AG10803 (cell line): ENCODE measurements at regions not wholly inside any gene's neighbourhood (a gene's known extent, or its start where the extent isn't known, plus 50 kb on each side); places are given as distances from the start of the nearest gene placed in this dataset.
A peak's percentile ranks its signal among the peaks of the same experiment; 100 is the strongest.
"Not testable (repeated sequence)": the region's sequence is repeated elsewhere in the genome, so short reads cannot be mapped to it uniquely, and the experiment has no call there.

Source experiments
- DNase-seq: peaks from one replicate; pipeline ENCODE4 v3.0.0; 2010; ENCODE audit warnings: low read depth
- H3K4me3 ChIP-seq: 2 replicates; pipeline ENCODE4 v1.5.1; 2011; ENCODE audit warnings: mild to moderate bottlenecking, low read length, control low read depth
- CTCF ChIP-seq: conservative IDR thresholded peaks from 2 replicates; pipeline ENCODE4 v1.5.1; 2011; ENCODE audit warnings: mild to moderate bottlenecking, low read length, control low read depth, inconsistent platforms

- DNase-seq, result peak; percentile 64
- peak; percentile 94 for TF ChIP-seq CTCF
- no peak overlapping the region for H3K4me3 ChIP-seq
Observed at GRCh38 chr20:22691369-22692118, 107.2 kb upstream of the FOXA2 start.

DNA sequence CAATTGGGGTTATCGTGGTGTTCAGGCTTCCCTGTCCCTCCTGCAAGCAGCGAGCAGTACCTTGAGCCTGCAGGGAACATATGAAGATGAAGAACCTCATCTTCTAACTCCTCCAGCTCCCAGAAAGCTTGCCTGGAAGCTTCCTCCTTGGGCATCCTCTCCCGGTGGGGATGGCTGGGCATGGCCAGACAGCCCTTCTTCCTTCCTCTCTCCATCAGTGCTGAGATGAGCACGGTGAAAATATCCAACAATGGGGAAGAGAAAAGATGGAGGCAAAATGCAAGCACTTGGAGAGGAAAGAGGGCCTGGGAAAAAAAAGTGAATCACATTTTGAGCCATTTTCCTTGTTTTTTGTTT is 107.7 kb upstream of the FOXA2 start:
- DNase-seq, result no peak
- no peak overlapping the region for H3K4me3 ChIP-seq
- no peak for TF ChIP-seq CTCF

DNA sequence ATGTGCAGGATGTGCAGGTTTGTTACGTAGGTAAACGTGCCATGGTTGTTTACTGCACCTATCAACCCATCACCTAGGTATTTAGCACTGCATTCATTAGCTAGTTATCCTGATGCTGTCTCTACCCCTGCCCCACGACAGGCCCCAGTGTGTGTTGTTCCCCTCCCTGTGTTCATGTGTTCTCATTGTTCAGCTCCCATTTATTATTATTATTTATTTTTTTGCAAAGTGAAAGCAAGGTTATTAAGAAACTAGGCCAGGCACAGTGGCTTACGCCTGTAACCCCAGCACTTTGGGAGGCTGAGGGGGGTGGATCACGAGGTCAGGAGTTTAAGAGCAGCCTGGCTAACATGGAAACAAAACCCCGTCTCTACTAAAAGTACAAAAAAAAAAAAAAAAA is 108.2 kb upstream of the FOXA2 start:
- not testable (repeated sequence) for DNase-seq, H3K4me3 ChIP-seq

GRCh38 chr20:22696759-22697158 is 112.4 kb upstream of the FOXA2 start:
- H3K4me3 ChIP-seq, result no peak overlapping the region
- no peak for DNase-seq
- no peak for TF ChIP-seq CTCF

GRCh38 chr20:22698259-22698842 is 114.0 kb upstream of the FOXA2 start:
- TF ChIP-seq CTCF, result no peak
- no peak for DNase-seq
- H3K4me3 ChIP-seq, result no peak overlapping the region

GRCh38 chr20:22699396-22699795 is 115.0 kb upstream of the FOXA2 start:
- no peak overlapping the region for H3K4me3 ChIP-seq
- no peak for DNase-seq
- no peak for TF ChIP-seq CTCF

DNA sequence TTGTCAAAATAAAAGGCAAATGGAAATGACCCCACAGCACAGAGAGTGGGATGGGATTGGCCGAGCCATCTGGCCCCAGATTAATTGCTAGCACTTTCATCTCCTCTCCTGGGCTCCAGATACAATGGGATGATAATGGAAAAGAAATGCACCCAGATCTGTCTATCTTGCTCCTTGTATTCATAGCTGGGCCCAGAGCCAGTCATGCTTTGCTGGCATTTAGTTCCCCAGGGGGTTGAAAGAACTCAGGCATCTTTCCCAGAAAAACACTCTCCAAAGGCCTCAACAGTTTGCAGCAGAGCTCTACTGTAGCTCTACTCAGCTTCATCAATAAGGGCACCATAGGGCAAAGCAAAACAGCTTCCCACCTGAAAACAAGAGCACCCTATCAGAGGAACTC is 116.0 kb upstream of the FOXA2 start:
- TF ChIP-seq CTCF, result no peak
- peak; percentile 12 for DNase-seq
- no peak overlapping the region for H3K4me3 ChIP-seq
